ENCODE measurements at regions not wholly inside any gene's neighbourhood (a gene's known extent, or its start where the extent isn't known, plus 50 kb on each side); places are given as distances from the start of the nearest gene placed in this dataset.
"Not testable (repeated sequence)": the region's sequence is repeated elsewhere in the genome, so short reads cannot be mapped to it uniquely, and the experiment has no call there.

DNA sequence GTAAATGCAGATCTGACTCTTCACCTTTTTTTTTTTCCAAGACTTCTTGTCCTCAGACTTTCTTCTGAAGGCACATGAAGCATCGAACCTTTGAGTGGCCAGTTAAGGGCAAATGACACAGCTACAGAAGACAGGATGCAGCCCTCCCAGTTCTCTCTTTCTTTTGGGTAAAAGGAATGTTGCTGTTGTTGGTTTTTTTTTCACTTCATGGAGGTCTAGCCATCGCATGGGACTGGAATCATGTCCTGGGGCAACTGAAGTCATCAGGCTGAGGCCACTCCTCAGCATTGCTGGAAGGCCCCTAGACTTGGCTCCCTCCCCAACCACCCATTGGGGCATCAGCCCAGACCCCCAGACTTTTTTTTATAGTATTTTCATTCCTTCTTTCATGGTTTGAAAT is 896.5 kb downstream of the SORCS1 start:
- H3K4me3 ChIP-seq (ENCODE audit: low read depth, low read length) = no peak overlapping the region
- no peak for DNase-seq (ENCODE audit: low read depth)
- TF ChIP-seq, protein P1, sequence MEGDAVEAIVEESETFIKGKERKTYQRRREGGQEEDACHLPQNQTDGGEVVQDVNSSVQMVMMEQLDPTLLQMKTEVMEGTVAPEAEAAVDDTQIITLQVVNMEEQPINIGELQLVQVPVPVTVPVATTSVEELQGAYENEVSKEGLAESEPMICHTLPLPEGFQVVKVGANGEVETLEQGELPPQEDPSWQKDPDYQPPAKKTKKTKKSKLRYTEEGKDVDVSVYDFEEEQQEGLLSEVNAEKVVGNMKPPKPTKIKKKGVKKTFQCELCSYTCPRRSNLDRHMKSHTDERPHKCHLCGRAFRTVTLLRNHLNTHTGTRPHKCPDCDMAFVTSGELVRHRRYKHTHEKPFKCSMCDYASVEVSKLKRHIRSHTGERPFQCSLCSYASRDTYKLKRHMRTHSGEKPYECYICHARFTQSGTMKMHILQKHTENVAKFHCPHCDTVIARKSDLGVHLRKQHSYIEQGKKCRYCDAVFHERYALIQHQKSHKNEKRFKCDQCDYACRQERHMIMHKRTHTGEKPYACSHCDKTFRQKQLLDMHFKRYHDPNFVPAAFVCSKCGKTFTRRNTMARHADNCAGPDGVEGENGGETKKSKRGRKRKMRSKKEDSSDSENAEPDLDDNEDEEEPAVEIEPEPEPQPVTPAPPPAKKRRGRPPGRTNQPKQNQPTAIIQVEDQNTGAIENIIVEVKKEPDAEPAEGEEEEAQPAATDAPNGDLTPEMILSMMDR (IDR thresholded peaks at IDR 0.05; ENCODE audit: low read depth, low read length, missing control alignments) = no peak

GRCh38 chr10:106267591-106267990 is 896.9 kb downstream of the SORCS1 start:
- no peak overlapping the region for H3K4me3 ChIP-seq (ENCODE audit: low read depth, low read length)
- no peak for DNase-seq (ENCODE audit: low read depth)
- TF ChIP-seq, protein P1 (IDR thresholded peaks at IDR 0.05; ENCODE audit: low read depth, low read length, missing control alignments) = no peak

- H3K4me3 ChIP-seq (ENCODE audit: low read depth, low read length) = not testable (repeated sequence)
Observed at GRCh38 chr10:106257432-106257831, 907.1 kb downstream of the SORCS1 start.

DNA sequence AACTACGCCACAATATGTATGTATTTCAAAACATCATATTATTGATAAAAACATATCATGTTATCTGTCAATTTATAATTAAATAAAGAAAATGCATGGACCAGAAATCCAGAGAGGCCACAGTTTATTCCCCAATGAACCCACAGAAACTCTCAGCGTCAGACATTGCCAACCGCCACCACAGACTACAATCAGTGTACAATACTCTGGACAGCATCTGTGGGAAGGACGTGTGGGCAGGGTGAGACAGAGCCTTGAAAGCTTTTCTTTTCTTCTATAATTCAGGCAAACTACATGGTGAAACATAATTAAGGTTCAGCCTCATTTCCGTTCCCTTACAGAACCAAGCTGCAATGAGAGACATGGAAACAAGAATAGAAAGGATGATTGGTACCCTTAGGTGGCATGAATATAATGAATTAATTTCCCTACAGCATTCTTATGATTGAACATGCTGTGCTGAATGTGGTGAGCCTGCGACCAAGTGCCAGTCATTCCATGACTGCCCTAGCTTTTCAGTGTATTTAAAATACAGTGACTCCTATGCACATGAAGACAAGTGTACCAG is 909.3 kb downstream of the SORCS1 start:
- no peak overlapping the region for H3K4me3 ChIP-seq (ENCODE audit: low read depth, low read length)
- no peak for DNase-seq (ENCODE audit: low read depth)
- TF ChIP-seq, protein P1 (IDR thresholded peaks at IDR 0.05; ENCODE audit: low read depth, low read length, missing control alignments) = no peak

More at GRCh38 chr10:106257432-106257831, 907.1 kb downstream of the SORCS1 start:
- not testable (repeated sequence) for DNase-seq (ENCODE audit: low read depth)

DNA sequence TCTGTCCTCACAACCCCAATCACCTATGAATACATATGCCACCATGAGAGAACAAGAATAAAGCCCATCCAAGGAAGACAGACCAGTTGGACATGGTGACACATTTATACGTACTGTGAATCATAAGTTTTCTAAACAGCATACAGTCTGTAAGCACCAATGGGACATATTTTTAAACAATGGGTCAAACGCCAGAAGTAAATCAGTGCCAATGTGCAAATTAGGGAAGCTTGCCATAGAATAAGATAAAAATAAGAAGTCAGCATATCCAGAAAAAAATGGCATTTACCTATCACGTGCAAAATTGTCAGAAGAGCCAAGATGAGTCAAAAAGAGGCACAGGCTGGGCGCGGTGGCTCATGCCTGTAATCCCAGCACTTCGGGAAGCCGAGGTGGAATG is 910.4 kb downstream of the SORCS1 start:
- H3K4me3 ChIP-seq (ENCODE audit: low read depth, low read length) = no peak overlapping the region
- TF ChIP-seq, protein P1 (IDR thresholded peaks at IDR 0.05; ENCODE audit: low read depth, low read length, missing control alignments) = no peak
- DNase-seq (ENCODE audit: low read depth) = no peak

DNA sequence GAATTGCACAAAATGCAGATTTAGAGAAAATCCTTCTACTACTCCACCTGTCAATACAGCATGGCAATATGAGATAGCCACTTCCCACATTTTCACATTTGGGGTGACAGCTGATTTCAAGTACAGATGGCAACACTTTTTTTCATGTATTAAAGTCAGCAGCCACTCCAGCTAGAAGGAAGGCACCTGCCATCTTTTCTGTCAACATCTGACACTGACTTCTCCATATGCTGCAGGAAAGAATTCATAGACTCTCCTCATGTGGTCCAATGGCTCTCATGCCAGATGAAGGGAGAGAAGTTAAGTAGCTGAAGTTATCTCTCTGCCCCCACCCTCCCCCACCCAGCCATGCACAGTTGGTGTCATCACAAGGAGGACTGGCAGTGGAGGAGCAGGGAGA is 912.0 kb downstream of the SORCS1 start:
- TF ChIP-seq, protein P1 (IDR thresholded peaks at IDR 0.05; ENCODE audit: low read depth, low read length, missing control alignments) = no peak
- DNase-seq (ENCODE audit: low read depth) = no peak
- no peak overlapping the region for H3K4me3 ChIP-seq (ENCODE audit: low read depth, low read length)

- no peak overlapping the region for H3K4me3 ChIP-seq (ENCODE audit: low read depth, low read length)
- no peak for DNase-seq (ENCODE audit: low read depth)
- TF ChIP-seq, protein P1 (IDR thresholded peaks at IDR 0.05; ENCODE audit: low read depth, low read length, missing control alignments) = no peak
Observed at GRCh38 chr10:106251573-106251972, 912.9 kb downstream of the SORCS1 start.

Measured in GM12864 (cell line).